ENCODE measurements at regions not wholly inside any gene's neighbourhood (a gene's known extent, or its start where the extent isn't known, plus 50 kb on each side); places are given as distances from the start of the nearest gene placed in this dataset.

GRCh38 chr3:152176241-152176640 is 92.5 kb upstream of the MBNL1 start:
- TF ChIP-seq CTCF (IDR thresholded peaks at IDR 0.05): no peak
- no peak for TF ChIP-seq POLR2A (IDR thresholded peaks at IDR 0.05)
